HCT116 (cell line): ENCODE measurements at regions not wholly inside any gene's neighbourhood (a gene's known extent, or its start where the extent isn't known, plus 50 kb on each side); places are given as distances from the start of the nearest gene placed in this dataset.

Experiments
- ATAC-seq: fragments of 200-7000 bp; cut with Tn5 transposase; 2 replicates; pipeline ENCODE4 v1.9.1; 2020; ENCODE audit warnings: mild to moderate bottlenecking, moderate library complexity
- BruUV-seq: library from RNA; stranded (reverse); fragments of 400-500 nt; replicated peaks from 2 replicates; lab custom pipeline; 2021; lab: Mats Ljungman, UMichigan
- CTCF ChIA-PET: fragments of 300-600 bp; sonication (Branson Sonifier 250); formaldehyde crosslinking; loops from one replicate; lab custom pipeline; 2021; ENCODE audit warnings: antibody characterized with exemption; lab: Charles Lee
- POLR2A ChIA-PET: fragments of 300-600, 350-600 bp; sonication (Branson Sonifier 250); formaldehyde crosslinking; loops from one replicate; lab custom pipeline; 2021; ENCODE audit warnings: antibody characterized with exemption; lab: Charles Lee
- RAD21 ChIA-PET, 2 experiments: fragments of 300-600 bp; sonication (Branson Sonifier 250); formaldehyde crosslinking; loops; one replicate each; lab custom pipeline; 2023; ENCODE audit warnings: low total read pairs in 2 of 2; ENCODE audit not compliant: uncharacterized antibody in 2 of 2, unreplicated experiment in 2 of 2, low non-redundant PET in 1 of 2; lab: Charles Lee
- DNase-seq: peaks from one replicate; pipeline ENCODE4 v3.0.0-alpha.2; 2010; ENCODE audit warnings: low read depth, low spot score
- H2AFZ ChIP-seq: fragments of 200-600 bp; shearing (Covaris generic), sonication (generic); 2 replicates; pipeline ENCODE4 v1.6.1; 2017; ENCODE audit warnings: low read depth, mixed run types, mixed read lengths, antibody characterized with exemption, low read length; ENCODE audit not compliant: poor library complexity, severe bottlenecking
- H3K27ac ChIP-seq: 2 replicates; pipeline ENCODE4 v1.5.1; 2012; ENCODE audit warnings: low read depth, low read length
- H3K27me3 ChIP-seq: fragments of 200-600 bp; sonication (generic); 2 replicates; pipeline ENCODE4 v1.6.1; 2016; ENCODE audit warnings: mixed run types, low read length, mixed read lengths; ENCODE audit not compliant: insufficient read depth
- H3K36me3 ChIP-seq, 2 experiments: fragments of 200-500 bp in 1 of 2; fragments of 200-600 bp in 1 of 2; sonication (Bioruptor generic) in 1 of 2; sonication (generic) in 1 of 2; 2 replicates each; pipeline versions ENCODE4 v1.5.1 to v1.6.1; 2014 to 2016; ENCODE audit warnings: low read length in 2 of 2, inconsistent platforms in 1 of 2, mixed read lengths in 1 of 2, mixed run types in 1 of 2; ENCODE audit not compliant: insufficient read depth in 2 of 2, control insufficient read depth in 1 of 2
- H3K4me1 ChIP-seq, 2 experiments: fragments of 200-600 bp in 1 of 2; sonication (generic) in 1 of 2; 2 replicates each; pipeline versions ENCODE4 v1.5.1 to v1.6.1; 2012 to 2017; ENCODE audit warnings: low read length in 2 of 2, inconsistent platforms in 1 of 2, mild to moderate bottlenecking in 1 of 2, mixed read lengths in 1 of 2, mixed run types in 1 of 2, moderate library complexity in 1 of 2; ENCODE audit not compliant: insufficient read depth in 2 of 2, control insufficient read depth in 1 of 2
- H3K4me2 ChIP-seq: fragments of 200-600 bp; sonication (generic); 2 replicates; pipeline ENCODE4 v1.6.1; 2017; ENCODE audit warnings: mixed run types, low read length, mixed read lengths
- H3K4me3 ChIP-seq, 2 experiments: fragments of 200-600 bp in 1 of 2; sonication (generic) in 1 of 2; replicated peaks in 1 of 2; 2 replicates each; pipeline ENCODE4 v1.5.1; 2011 to 2016; ENCODE audit warnings: low read length in 2 of 2, control low read depth in 1 of 2, low read depth in 1 of 2, mild to moderate bottlenecking in 1 of 2, mixed read lengths in 1 of 2, mixed run types in 1 of 2
- H3K79me2 ChIP-seq: fragments of 200-600 bp; sonication (generic); 2 replicates; pipeline ENCODE4 v1.6.1; 2017; ENCODE audit warnings: mild to moderate bottlenecking, mixed run types, low read length, moderate library complexity, mixed read lengths; ENCODE audit not compliant: insufficient read depth
- H3K9ac ChIP-seq: fragments of 200-600 bp; sonication (generic); 2 replicates; pipeline ENCODE4 v1.6.1; 2016; ENCODE audit warnings: low read length, mixed read lengths
- H3K9me2 ChIP-seq: fragments of 200-600 bp; sonication (generic), shearing (Covaris generic); 2 replicates; pipeline ENCODE4 v1.6.1; 2017; ENCODE audit warnings: mixed run types, mild to moderate bottlenecking, moderate library complexity; ENCODE audit not compliant: insufficient read depth
- H3K9me3 ChIP-seq, 2 experiments: fragments of 200-500 bp in 1 of 2; fragments of 200-600 bp in 1 of 2; sonication (Bioruptor generic) in 1 of 2; sonication (generic) in 1 of 2; 2 replicates each; pipeline ENCODE4 v1.6.1; 2014 to 2017; ENCODE audit warnings: low read length in 2 of 2, mixed read lengths in 2 of 2, inconsistent platforms in 1 of 2, low read depth in 1 of 2, mild to moderate bottlenecking in 1 of 2, mixed run types in 1 of 2, moderate library complexity in 1 of 2; ENCODE audit not compliant: control insufficient read depth in 1 of 2, insufficient read depth in 1 of 2
- H4K20me1 ChIP-seq: fragments of 200-600 bp; sonication (generic), shearing (Covaris generic); 2 replicates; pipeline ENCODE4 v1.6.1; 2017; ENCODE audit warnings: mixed run types, mild to moderate bottlenecking, moderate library complexity; ENCODE audit not compliant: insufficient read depth
- EGR1 ChIP-seq: IDR thresholded peaks from 2 replicates; pipeline ENCODE4 v1.6.1; 2012; ENCODE audit warnings: low read depth
- ELF1 ChIP-seq: IDR thresholded peaks from 2 replicates; pipeline ENCODE4 v1.6.1; 2012; ENCODE audit warnings: low read depth, borderline replicate concordance
- EZH2 ChIP-seq: fragments of 200-600 bp; sonication (generic); IDR thresholded peaks from 2 replicates; pipeline ENCODE4 v1.6.1; 2017; ENCODE audit warnings: antibody characterized with exemption, mixed run types
- POLR2AphosphoS5 ChIP-seq: IDR thresholded peaks from 2 replicates; pipeline ENCODE4 v1.6.1; 2011; ENCODE audit warnings: mild to moderate bottlenecking, low read depth, low read length, moderate library complexity
- SIN3A ChIP-seq: IDR thresholded peaks from 2 replicates; pipeline ENCODE4 v1.6.1; 2012; ENCODE audit warnings: low read depth
- YY1 ChIP-seq: IDR thresholded peaks from 2 replicates; pipeline ENCODE4 v1.6.1; 2011; ENCODE audit warnings: low read length, low read depth, moderate library complexity, mild to moderate bottlenecking; ENCODE audit not compliant: insufficient replicate concordance; ENCODE audit errors: extremely low read depth
- ZFX ChIP-seq: fragments of 450-650 bp; IDR thresholded peaks from 2 replicates; pipeline ENCODE4 v1.6.1; 2017
- ZNF274 ChIP-seq: fragments of 200-500 bp; sonication (Bioruptor generic); IDR thresholded peaks from 2 replicates; pipeline ENCODE4 v1.6.1; 2014; ENCODE audit warnings: mild to moderate bottlenecking, low read depth, low read length, inconsistent platforms
- intact Hi-C: fragments of 100-400 bp; cut with micrococcal nuclease; formaldehyde crosslinking; loops from 2 replicates; pipeline ENCODE4 v1.10.0; 2022
- TF ChIP-seq, protein P1 (sequence below): IDR thresholded peaks from 2 replicates; pipeline ENCODE4 v1.6.1; 2012
- TF ChIP-seq, protein P2 (sequence below): IDR thresholded peaks from 2 replicates; pipeline ENCODE4 v1.6.1; 2011; ENCODE audit warnings: mild to moderate bottlenecking, low read length, moderate library complexity; ENCODE audit not compliant: insufficient replicate concordance; ENCODE audit errors: extremely low read depth

DNA sequence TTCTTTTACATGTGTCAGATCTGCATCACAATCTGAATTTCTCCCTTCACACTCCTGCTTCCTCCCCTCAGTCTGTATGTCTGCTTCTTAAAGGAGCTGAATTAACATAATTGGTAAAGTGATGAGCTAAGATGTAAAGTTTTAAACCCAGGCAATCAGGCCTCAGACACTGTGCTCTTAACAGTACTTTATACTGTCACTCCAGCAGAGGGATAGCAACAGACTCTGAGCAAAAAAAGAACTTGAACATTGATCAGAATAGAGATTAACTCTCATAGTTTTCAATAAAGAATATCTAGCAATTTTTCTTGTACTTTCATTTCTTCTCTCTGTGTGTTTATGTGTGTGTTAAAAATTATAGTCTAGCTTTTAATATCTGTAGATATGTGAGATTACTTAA lies 110.3 kb downstream of the DUSP10 start:
- BruUV-seq = no TSS peak

GRCh38 chr1:221632072-221632471 lies 109.8 kb downstream of the DUSP10 start:
- H2AFZ ChIP-seq = no peak overlapping the region
- no peaks in the 10 kb centered on the region for H3K9me3 ChIP-seq
- H3K4me2 ChIP-seq = no peak overlapping the region
- POLR2A ChIA-PET = no interaction called here
- H3K36me3 ChIP-seq = no peaks in the 10 kb centered on the region
- no TSS peak for BruUV-seq
- H3K9ac ChIP-seq = no peak overlapping the region
- intact Hi-C loops = no loop called here
- no peak overlapping the region for H3K27ac ChIP-seq
- H3K4me3 ChIP-seq = no peak overlapping the region
- H4K20me1 ChIP-seq = no peaks in the 10 kb centered on the region
- no peaks in the 10 kb centered on the region for H3K79me2 ChIP-seq
- no peak for ATAC-seq
- H3K9me2 ChIP-seq = no peaks in the 10 kb centered on the region
- no peaks in the 10 kb centered on the region for H3K4me1 ChIP-seq
- CTCF ChIA-PET = no interaction called here
- TF ChIP-seq EGR1 = no peak
- TF ChIP-seq ZFX = no peak
- TF ChIP-seq ZNF274 = no peak
- TF ChIP-seq, protein P1, sequence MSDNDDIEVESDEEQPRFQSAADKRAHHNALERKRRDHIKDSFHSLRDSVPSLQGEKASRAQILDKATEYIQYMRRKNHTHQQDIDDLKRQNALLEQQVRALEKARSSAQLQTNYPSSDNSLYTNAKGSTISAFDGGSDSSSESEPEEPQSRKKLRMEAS = no peak
- no peak for TF ChIP-seq POLR2AphosphoS5
- no peak for TF ChIP-seq EZH2
- TF ChIP-seq SIN3A = no peak
- TF ChIP-seq, protein P2, sequence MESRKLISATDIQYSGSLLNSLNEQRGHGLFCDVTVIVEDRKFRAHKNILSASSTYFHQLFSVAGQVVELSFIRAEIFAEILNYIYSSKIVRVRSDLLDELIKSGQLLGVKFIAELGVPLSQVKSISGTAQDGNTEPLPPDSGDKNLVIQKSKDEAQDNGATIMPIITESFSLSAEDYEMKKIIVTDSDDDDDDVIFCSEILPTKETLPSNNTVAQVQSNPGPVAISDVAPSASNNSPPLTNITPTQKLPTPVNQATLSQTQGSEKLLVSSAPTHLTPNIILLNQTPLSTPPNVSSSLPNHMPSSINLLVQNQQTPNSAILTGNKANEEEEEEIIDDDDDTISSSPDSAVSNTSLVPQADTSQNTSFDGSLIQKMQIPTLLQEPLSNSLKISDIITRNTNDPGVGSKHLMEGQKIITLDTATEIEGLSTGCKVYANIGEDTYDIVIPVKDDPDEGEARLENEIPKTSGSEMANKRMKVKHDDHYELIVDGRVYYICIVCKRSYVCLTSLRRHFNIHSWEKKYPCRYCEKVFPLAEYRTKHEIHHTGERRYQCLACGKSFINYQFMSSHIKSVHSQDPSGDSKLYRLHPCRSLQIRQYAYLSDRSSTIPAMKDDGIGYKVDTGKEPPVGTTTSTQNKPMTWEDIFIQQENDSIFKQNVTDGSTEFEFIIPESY = no peak
- no peak for TF ChIP-seq YY1
- RAD21 ChIA-PET = no interaction called here
- DNase-seq = no peak
- no peaks in the 10 kb centered on the region for H3K27me3 ChIP-seq

More for the DNA sequence above, 110.3 kb downstream of the DUSP10 start:
- Histone ChIP-seq H3K9me3 (no peaks in the 10 kb centered on the region), H3K4me1 (no peaks in the 10 kb centered on the region), H2AFZ (no peak overlapping the region), H3K79me2 (no peaks in the 10 kb centered on the region), H3K9me2 (no peaks in the 10 kb centered on the region), H3K4me2 (no peak overlapping the region), H4K20me1 (no peaks in the 10 kb centered on the region), H3K9ac (no peak overlapping the region), H3K36me3 (no peaks in the 10 kb centered on the region), H3K4me3 (no peak overlapping the region), H3K27ac (no peak overlapping the region), H3K27me3 (no peaks in the 10 kb centered on the region)
- CTCF ChIA-PET = no interaction called here
- POLR2A ChIA-PET = no interaction called here
- intact Hi-C loops = no loop called here
- ATAC-seq (no peak), DNase-seq (no peak)
- RAD21 ChIA-PET = no interaction called here
- no peak for TF ChIP-seq ELF1
